NCI-H526 treated with DMSO at 0.1 percent for 48 hours (cell line): ENCODE measurements at regions not wholly inside any gene's neighbourhood (a gene's known extent, or its start where the extent isn't known, plus 50 kb on each side); places are given as distances from the start of the nearest gene placed in this dataset.
"Not testable (repeated sequence)": the region's sequence is repeated elsewhere in the genome, so short reads cannot be mapped to it uniquely, and the experiment has no call there.

Source experiments
- DNase-seq: peaks from one replicate; lab custom pipeline; 2025; lab: John Stamatoyannopoulos, UW

DNA sequence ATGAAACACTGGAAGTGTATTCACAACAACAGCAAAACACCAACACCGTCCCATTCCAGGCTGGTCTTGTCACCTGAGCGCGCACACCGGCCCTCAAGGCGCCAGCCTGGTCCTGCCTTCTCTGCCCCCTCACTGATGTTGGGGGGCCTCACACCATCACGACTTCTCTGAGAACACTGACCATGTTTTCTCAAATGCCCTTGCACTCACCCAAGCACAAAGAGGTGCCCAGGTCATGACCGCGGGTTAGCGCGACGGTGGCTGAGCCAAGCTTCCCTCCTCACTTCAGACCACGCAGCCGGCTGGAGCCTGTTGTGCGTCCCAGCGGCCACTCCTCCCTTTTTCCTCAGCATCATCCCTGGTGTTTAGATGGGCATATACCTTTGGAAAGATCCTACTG, 101.3 kb upstream of the SALL3 start:
- DNase-seq, result no peak

DNA sequence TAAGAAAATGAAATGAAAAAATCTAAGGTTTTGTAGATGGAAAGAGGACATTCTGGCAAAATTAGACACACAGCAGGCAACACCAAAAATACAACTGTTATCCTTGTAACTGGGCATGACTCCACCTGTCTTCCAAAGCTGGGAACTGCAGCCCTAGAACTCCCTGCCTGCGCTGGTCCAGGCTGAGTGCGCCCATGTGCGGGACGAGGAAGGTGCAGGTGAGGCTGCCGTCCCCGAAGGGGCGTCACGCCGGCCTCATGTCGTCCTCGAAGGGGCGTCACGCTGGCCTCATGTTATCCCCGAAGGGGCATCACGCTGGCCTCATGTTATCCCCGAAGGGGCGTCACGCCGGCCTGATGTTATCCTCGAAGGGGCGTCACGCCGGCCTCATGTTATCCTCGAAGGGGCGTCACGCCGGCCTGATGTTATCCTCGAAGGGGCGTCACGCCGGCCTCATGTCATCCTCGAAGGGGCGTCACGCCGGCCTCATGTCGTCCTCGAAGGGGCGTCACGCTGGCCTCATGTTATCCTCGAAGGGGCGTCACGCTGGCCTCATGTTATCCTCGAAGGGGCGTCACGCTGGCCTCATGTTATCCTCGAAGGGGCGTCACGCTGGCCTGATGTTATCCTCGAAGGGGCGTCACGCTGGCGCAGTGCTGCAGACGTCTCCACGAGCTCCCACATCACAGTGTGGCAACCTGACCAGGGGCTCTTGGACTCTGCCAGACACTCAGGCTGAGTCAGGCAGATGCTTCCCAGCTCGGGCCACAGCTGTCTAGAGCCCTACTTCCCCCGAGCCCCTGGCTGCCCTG, 100.3 kb upstream of the SALL3 start:
- DNase-seq, result not testable (repeated sequence)

DNA sequence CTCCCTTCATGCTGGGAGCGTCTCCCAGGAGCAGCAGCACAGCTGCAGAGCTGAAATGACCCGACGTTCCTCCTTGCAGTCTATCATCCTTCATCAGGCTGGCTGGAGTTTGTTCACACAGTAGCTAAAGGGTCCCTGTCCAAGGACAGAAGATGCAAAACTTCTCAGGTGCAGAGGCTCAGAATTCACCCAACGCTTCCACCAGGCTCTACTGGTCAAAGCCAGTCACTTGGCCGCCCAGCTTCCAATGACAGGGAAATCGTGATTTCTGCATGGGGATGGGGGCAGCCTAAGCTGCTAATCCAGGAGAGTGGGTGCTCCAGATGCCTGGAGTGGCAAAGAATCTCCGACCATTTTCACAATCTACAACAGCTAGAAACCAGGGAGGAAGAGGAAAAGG, 97.0 kb upstream of the SALL3 start:
- DNase-seq, result no peak

DNA sequence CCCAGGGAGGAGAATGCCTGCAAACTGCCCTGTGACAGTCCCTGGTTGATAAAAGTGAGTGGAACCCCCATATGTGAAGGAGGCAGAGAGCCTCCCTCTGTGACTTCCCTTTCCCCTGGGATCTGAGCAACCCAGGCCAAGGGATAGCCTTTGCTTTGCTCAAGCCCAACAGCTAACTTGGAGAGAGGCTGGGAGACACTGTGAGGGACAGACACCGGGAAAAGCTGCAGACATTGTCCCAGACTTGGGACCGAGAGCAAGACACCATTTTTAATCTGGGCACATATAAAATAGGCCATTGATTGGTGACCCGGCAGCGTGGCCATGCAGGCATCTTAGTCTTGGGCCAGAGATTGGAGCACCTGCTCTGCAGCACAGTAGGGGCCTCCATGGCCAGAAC, 96.1 kb upstream of the SALL3 start:
- no peak for DNase-seq

DNA sequence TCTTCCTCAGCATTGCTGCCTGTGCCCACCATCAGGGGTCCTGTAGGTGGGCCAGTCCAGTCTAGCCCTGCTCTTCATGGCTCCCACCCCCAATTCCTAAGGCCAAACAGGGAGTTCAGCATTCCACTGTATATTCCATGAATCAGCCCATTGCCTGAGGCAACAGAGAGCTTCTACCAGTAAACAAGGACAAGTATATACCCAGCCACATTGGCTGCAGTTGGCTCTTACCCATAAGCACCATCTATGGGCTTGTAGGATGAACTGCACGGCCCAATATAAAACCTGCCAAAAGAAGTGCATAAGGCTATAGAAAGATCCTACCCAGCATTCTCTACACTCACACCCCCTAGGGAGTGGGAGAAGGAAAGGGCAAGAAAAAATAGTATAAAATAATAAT, 95.1 kb upstream of the SALL3 start:
- DNase-seq, result no peak

GRCh38 chr18:78889250-78889649, 90.4 kb upstream of the SALL3 start:
- no peak for DNase-seq

- no peak for DNase-seq
These were observed 89.2 kb upstream of the SALL3 start for GRCh38 chr18:78890388-78890787.

GRCh38 chr18:78891185-78891762, 88.3 kb upstream of the SALL3 start:
- DNase-seq, result no peak

DNA sequence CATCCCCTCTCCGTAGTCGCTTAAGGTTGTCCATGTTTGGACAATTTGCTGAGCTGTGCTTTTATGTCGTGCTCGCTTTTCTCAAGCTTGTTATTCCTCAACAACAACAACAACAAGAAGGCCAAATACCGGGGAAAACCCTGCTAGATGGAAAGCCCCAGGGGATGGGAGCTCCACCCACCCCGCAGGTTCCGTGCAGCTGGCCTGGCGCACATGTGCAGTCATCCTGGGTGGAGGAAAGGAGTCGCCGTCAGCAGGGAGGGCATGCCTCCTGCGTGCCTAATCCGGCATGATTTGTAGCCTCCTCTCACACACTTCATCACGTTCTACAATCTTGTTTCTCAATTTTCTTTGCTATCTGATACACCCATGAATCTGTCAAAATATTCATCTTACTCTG, 87.4 kb upstream of the SALL3 start:
- no peak for DNase-seq

DNA sequence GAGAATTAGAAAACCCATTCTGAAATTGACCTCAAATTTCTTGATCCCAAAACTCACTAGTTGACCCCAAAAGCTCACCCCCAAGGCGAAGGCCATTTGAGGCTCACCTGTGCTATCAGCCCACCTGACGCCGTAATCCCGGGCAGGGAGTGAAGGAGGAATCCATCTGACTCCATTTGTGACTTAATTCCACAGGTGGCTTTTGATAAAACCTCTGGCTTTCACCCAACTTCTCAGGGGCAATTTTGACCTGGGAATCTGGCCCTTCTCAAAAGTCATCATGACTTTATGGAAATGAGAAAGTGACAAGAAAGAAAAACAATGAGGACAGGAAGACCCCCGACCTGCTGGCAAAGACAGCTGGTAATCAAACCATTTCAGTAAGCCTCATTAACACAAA, 86.9 kb upstream of the SALL3 start:
- DNase-seq, result no peak

DNA sequence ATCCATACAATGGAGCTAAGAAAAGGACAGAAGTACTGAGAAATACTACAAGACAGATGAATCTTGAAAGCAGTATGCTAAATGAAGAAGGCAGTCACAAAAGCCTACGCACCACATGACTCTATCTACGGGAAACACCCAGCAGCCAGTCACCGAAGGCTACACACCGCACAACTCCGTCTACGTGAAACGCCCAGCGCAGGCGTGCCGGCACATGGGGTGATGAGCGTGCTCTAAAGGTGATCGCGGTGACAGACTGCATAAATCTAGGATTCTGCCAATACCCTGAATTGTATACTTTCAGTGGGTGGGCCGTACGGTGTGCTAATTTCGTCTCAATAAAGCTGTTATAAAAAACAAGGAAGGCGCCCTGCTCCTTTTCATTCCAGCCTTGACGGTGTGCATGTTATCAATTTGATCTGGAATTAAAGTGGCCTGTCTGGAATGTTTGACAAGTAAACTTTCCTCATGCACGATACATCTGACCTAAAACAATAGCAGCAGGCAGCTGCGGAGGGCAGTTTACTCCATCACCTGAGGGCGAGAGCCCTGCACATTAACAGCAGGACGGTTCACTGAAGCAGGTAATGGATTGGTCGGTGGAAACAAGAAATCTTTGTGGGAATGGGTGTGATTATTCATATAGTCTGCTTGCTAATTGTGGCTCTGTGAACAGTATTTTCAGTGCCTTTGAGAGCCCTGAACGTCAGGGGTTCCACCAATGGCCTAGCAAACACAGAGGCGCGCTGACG, 86.2 kb upstream of the SALL3 start:
- no peak for DNase-seq

GRCh38 chr18:78894033-78894305, 85.6 kb upstream of the SALL3 start:
- no peak for DNase-seq

GRCh38 chr18:78895207-78896001, 84.2 kb upstream of the SALL3 start:
- DNase-seq, result no peak

DNA sequence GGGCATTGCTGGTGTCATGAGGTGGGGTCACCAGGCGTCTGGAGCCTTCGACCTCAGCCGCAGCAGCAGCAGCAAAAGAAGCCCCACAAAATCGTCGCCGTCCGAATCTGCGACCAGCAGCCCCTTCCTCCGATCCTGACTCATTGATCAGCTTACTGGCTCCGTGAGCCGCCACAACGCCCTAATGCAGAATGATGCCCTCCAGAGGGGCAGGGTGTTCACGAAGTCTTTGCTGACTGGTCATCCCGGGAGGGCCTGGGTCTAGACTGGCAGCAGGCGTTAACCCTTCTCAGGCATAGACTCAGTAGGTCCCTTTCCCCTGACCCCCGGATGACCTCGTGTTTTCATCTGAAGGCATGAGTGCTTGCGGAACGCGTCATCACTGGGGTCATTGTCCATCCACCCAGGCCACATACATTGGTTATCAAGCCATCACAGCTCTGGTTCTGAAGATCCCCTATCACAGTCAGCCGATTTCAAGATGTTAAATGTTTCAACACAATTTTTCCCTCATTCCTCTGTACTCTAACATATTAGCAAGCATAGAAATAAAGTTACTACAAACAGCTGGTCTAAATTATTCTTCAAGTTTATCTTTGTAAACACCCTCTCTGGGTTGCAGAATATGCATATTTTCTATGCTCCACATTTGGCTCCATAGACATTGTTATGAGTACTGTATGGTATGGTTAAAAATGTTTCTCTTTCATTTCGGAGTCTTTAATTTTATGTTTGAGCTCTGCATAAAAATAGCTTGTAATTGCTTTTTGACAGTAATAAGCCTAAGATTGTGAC, 83.3 kb upstream of the SALL3 start:
- DNase-seq, result no peak

DNA sequence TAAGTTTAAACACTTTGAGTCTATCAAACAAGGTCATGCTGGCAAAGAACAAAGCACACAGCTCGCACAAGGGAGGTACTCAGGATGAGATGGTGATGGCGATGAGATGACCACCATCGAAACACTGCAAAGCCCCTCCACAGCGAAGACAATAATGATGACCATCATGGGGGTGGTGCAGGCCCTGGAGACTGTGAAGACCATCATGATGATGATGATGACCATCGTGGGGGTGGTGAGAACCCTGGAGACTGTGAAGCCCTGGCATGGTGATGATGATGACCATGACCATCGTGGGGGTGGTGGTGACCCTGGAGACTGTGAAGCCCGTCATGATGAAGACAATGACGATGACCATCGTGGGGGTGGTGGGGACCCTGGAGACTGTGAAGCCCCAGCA, 81.6 kb upstream of the SALL3 start:
- DNase-seq, result no peak

DNA sequence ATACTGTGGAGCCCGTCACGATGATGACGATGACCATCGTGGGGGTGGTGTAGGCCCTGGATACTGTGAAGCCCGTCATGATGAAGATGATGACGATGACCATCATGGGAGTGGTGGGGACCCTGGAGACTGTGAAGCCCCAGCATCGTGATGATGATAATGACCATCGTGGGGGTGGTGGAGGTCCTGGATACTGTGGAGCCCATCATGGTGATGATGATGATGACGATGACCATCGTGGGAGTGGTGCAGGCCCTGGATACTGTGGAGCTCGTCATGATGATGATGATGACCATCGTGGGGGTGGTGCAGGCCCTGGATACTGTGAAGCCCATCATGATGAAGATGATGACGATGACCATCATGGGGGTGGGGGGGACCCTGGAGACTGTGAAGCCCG, 81.0 kb upstream of the SALL3 start:
- DNase-seq, result no peak

- no peak for DNase-seq
These were observed 80.4 kb upstream of the SALL3 start for GRCh38 chr18:78899241-78899640.

- no peak for DNase-seq
These were observed 78.4 kb upstream of the SALL3 start for GRCh38 chr18:78900938-78901909.

- DNase-seq, result no peak
These were observed 77.5 kb upstream of the SALL3 start for GRCh38 chr18:78901923-78902794.
